ENCODE measurements at regions not wholly inside any gene's neighbourhood (a gene's known extent, or its start where the extent isn't known, plus 50 kb on each side); places are given as distances from the start of the nearest gene placed in this dataset.

DNA sequence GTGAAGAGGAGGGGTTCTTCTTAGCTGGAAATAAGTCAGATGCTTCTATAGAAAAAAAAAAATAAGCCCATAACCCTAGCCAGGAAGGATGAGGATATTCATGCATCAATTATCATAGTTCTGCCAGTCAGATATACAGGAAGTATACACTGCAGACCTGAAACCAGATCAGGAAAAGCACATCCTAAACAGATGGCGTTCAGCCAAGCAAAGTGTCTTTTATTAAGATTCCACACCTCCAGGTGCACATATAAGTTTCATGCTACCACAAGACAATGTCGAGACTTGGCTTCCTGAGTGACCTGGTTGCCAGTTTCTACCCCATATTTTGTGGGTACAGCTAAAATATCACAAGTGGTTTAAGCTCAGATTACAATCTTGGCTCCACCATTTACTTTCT lies 108.3 kb downstream of the CETN3 start:
- H3K36me3 ChIP-seq (ENCODE audit: control insufficient read depth in 4 of 4, insufficient read depth in 4 of 4, low read length in 4 of 4) = no peaks in the 10 kb centered on the region
- TF ChIP-seq, protein P1, sequence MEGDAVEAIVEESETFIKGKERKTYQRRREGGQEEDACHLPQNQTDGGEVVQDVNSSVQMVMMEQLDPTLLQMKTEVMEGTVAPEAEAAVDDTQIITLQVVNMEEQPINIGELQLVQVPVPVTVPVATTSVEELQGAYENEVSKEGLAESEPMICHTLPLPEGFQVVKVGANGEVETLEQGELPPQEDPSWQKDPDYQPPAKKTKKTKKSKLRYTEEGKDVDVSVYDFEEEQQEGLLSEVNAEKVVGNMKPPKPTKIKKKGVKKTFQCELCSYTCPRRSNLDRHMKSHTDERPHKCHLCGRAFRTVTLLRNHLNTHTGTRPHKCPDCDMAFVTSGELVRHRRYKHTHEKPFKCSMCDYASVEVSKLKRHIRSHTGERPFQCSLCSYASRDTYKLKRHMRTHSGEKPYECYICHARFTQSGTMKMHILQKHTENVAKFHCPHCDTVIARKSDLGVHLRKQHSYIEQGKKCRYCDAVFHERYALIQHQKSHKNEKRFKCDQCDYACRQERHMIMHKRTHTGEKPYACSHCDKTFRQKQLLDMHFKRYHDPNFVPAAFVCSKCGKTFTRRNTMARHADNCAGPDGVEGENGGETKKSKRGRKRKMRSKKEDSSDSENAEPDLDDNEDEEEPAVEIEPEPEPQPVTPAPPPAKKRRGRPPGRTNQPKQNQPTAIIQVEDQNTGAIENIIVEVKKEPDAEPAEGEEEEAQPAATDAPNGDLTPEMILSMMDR (IDR thresholded peaks at IDR 0.05; ENCODE audit: control extremely low read depth, extremely low read depth) = no peak
- ATAC-seq (ENCODE audit: insufficient read depth, low FRiP score) = no peak
- DNase-seq = no peak
- H3K4me1 ChIP-seq (ENCODE audit: control insufficient read depth in 5 of 5, insufficient read depth in 5 of 5, low read length in 5 of 5) = no peaks in the 10 kb centered on the region
- no peaks in the 10 kb centered on the region for H3K9me3 ChIP-seq (ENCODE audit: control insufficient read depth in 4 of 4, insufficient read depth in 3 of 4, low read length in 3 of 4)
- no peak overlapping the region for H3K27ac ChIP-seq (ENCODE audit: low read depth in 1 of 2, low read length in 1 of 2)
- 50 to 56% methylated on average over 2 of the region's 2 CpGs for WGBS, 2 donors
- H3K4me3 ChIP-seq = no peak overlapping the region
- H3K9ac ChIP-seq (ENCODE audit: insufficient read depth in 1 of 2, low read length in 2 of 2) = no peak overlapping the region
- H3K27me3 ChIP-seq (ENCODE audit: control insufficient read depth in 3 of 3, insufficient read depth in 3 of 3, low read length in 2 of 3) = no peaks in the 10 kb centered on the region

DNA sequence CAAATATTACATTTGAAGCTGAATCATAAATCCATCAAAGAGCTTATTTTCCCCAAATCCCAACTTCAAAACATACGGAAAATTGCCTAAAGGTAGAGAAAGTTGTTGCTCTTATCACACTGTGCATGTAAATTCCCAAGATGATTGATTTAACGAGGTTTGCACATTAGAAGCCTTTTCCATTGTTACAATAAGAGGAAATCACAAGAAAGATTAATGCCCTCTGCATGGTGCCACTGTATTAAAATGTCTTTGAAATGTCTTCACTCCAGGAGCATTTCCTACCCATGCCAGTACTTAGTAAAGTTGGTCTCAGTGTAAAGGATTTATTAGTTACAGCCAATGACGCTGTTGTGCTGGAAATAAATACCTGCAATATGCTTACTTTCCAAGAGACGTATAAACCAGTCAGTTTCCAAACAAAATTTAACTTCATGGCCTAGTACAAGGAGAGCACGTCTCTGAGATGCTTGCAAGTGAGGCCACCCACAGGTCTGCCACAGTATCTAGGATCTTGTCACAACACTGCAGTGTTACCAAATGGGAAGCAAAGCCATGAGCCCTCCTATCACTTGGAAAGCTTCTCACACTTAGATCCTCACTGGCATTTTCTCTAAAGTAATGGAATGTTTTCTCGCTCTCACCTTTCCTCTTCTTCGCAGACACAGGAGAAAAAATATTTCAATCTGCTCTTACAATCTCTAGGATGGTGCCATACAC lies 112.4 kb downstream of the CETN3 start:
- Histone ChIP-seq H3K4me1 (ENCODE audit: control insufficient read depth in 5 of 5, insufficient read depth in 5 of 5, low read length in 5 of 5) (no peaks in the 10 kb centered on the region), H3K27me3 (ENCODE audit: control insufficient read depth in 3 of 3, insufficient read depth in 3 of 3, low read length in 2 of 3) (no peaks in the 10 kb centered on the region), H3K36me3 (ENCODE audit: control insufficient read depth in 4 of 4, insufficient read depth in 4 of 4, low read length in 4 of 4) (no peaks in the 10 kb centered on the region), H3K4me3 (no peak overlapping the region), H3K9me3 (ENCODE audit: control insufficient read depth in 4 of 4, insufficient read depth in 3 of 4, low read length in 3 of 4) (no peaks in the 10 kb centered on the region), H3K27ac (ENCODE audit: low read depth in 1 of 2, low read length in 1 of 2) (no peak overlapping the region), H3K9ac (ENCODE audit: insufficient read depth in 1 of 2, low read length in 2 of 2) (no peak overlapping the region)
- DNase-seq = no peak
- TF ChIP-seq, protein P1 (IDR thresholded peaks at IDR 0.05; ENCODE audit: control extremely low read depth, extremely low read depth) = no peak
- 74 to 82% methylated on average over 7 of the region's 7 CpGs for WGBS, 2 donors
- no peak for ATAC-seq (ENCODE audit: insufficient read depth, low FRiP score)

DNA sequence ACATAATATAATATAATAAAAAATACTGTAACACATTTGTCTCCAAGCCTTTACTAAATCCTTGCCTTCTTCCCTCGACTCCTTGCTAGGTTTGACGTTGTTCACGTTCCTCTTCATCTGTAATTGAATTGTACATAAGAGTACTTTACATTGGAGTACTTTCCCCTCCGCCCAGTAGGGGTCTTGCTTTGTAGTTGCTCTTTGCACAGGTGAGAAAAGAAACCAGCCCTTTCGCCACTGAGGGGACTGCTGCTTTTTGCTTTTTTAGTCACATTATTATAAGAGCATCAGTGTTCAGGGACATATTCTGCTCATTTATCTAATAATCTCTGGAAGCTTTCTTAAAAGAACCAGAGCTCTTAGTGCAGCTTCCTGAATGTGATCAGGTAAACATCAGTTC lies 115.0 kb downstream of the CETN3 start:
- H3K27me3 ChIP-seq (ENCODE audit: control insufficient read depth in 3 of 3, insufficient read depth in 3 of 3, low read length in 2 of 3) = no peaks in the 10 kb centered on the region
- H3K27ac ChIP-seq (ENCODE audit: low read depth in 1 of 2, low read length in 1 of 2) = no peak overlapping the region
- H3K4me3 ChIP-seq = no peak overlapping the region
- ATAC-seq (ENCODE audit: insufficient read depth, low FRiP score) (no peak), DNase-seq (no peak)
- no peaks in the 10 kb centered on the region for H3K36me3 ChIP-seq (ENCODE audit: control insufficient read depth in 4 of 4, insufficient read depth in 4 of 4, low read length in 4 of 4)
- no peak overlapping the region for H3K9ac ChIP-seq (ENCODE audit: insufficient read depth in 1 of 2, low read length in 2 of 2)
- H3K9me3 ChIP-seq (ENCODE audit: control insufficient read depth in 4 of 4, insufficient read depth in 3 of 4, low read length in 3 of 4) = no peaks in the 10 kb centered on the region
- no peaks in the 10 kb centered on the region for H3K4me1 ChIP-seq (ENCODE audit: control insufficient read depth in 5 of 5, insufficient read depth in 5 of 5, low read length in 5 of 5)
- 70 to 79% methylated on average over 5 of the region's 5 CpGs for WGBS, 2 donors
- TF ChIP-seq, protein P1 (IDR thresholded peaks at IDR 0.05; ENCODE audit: control extremely low read depth, extremely low read depth) = no peak

DNA sequence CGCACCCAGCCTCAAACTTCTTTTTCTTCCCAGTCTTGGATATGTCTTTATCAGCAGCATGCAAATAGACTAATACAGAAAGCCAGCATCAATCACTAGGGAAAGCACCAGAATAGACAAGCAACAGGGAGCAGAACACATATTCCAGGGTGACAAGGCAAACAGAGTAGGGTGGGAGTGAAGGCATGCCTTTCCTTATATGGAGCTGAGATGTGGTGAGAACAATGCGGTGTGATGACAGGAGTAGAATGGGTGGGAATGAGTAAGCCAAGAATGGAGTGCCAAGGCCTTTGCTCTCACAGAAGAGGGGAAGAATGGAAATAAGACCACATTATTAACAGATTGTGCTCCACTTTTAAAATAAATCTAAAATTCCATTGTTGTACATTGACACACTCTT lies 115.6 kb downstream of the CETN3 start:
- Histone ChIP-seq H3K36me3 (ENCODE audit: control insufficient read depth in 4 of 4, insufficient read depth in 4 of 4, low read length in 4 of 4) (no peaks in the 10 kb centered on the region), H3K27me3 (ENCODE audit: control insufficient read depth in 3 of 3, insufficient read depth in 3 of 3, low read length in 2 of 3) (no peaks in the 10 kb centered on the region), H3K9me3 (ENCODE audit: control insufficient read depth in 4 of 4, insufficient read depth in 3 of 4, low read length in 3 of 4) (no peaks in the 10 kb centered on the region), H3K27ac (ENCODE audit: low read depth in 1 of 2, low read length in 1 of 2) (no peak overlapping the region), H3K4me3 (no peak overlapping the region), H3K4me1 (ENCODE audit: control insufficient read depth in 5 of 5, insufficient read depth in 5 of 5, low read length in 5 of 5) (no peaks in the 10 kb centered on the region), H3K9ac (ENCODE audit: insufficient read depth in 1 of 2, low read length in 2 of 2) (no peak overlapping the region)
- 87 to 93% methylated on average over 2 of the region's 2 CpGs for WGBS, 2 donors
- TF ChIP-seq, protein P1 (IDR thresholded peaks at IDR 0.05; ENCODE audit: control extremely low read depth, extremely low read depth) = no peak
- DNase-seq = no peak
- no peak for ATAC-seq (ENCODE audit: insufficient read depth, low FRiP score)

Data from lung (tissue), 11 donors.